Kidney (tissue), 13 donors: ENCODE measurements at regions not wholly inside any gene's neighbourhood (a gene's known extent, or its start where the extent isn't known, plus 50 kb on each side); places are given as distances from the start of the nearest gene placed in this dataset.

Experiments
- DNase-seq, 5 donors: peaks; one replicate each; pipeline ENCODE4 v3.0.0-alpha.2; 2013 to 2020
- FAIRE-seq: peaks from 2 replicates; lab custom pipeline; 2012; peaks lifted over from hg19 to GRCh38; lab: Jason Lieb, UNC
- H3K27ac ChIP-seq, 2 donors: one replicate each; pipeline ENCODE4 v1.7.0; 2013; ENCODE audit warnings: low read depth in 2 of 2, low read length in 2 of 2, inconsistent platforms in 1 of 2
- H3K27me3 ChIP-seq: one replicate; pipeline ENCODE4 v1.7.1; 2013; ENCODE audit warnings: low read length, inconsistent platforms; ENCODE audit not compliant: control insufficient read depth, insufficient read depth
- H3K36me3 ChIP-seq, 3 donors: one replicate each; pipeline versions ENCODE4 v1.7.0 to v1.7.1; 2013; ENCODE audit warnings: low read length in 3 of 3, control low read depth in 1 of 3, inconsistent platforms in 1 of 3; ENCODE audit not compliant: insufficient read depth in 3 of 3, control insufficient read depth in 2 of 3
- H3K4me1 ChIP-seq, 3 donors: one replicate each; pipeline versions ENCODE4 v1.7.0 to v1.7.1; 2013; ENCODE audit warnings: low read length in 3 of 3, inconsistent platforms in 1 of 3, low read depth in 1 of 3; ENCODE audit not compliant: control insufficient read depth in 2 of 3, insufficient read depth in 2 of 3
- H3K4me3 ChIP-seq, 3 donors: one replicate each; pipeline versions ENCODE4 v1.7.0 to v1.8.1; 2013; ENCODE audit warnings: low read length in 3 of 3, control low read depth in 1 of 3, inconsistent platforms in 1 of 3
- H3K9ac ChIP-seq, 3 donors: one replicate each; pipeline versions ENCODE4 v1.7.0 to v1.7.1; 2013; ENCODE audit warnings: low read length in 3 of 3, control low read depth in 1 of 3, inconsistent platforms in 1 of 3
- H3K9me3 ChIP-seq, 3 donors: one replicate each; pipeline versions ENCODE4 v1.7.0 to v1.7.1; 2013; ENCODE audit warnings: low read length in 3 of 3, control low read depth in 1 of 3, inconsistent platforms in 1 of 3; ENCODE audit not compliant: control insufficient read depth in 2 of 3, insufficient read depth in 1 of 3
- intact Hi-C: fragments of 100-400 bp; cut with DNase I; formaldehyde crosslinking; loops from one replicate; pipeline ENCODE4 v1.11.1; 2022
- TF ChIP-seq, protein P1 (sequence below): IDR thresholded peaks from 3 replicates; pipeline ENCODE4 v1.5.1; 2012; ENCODE audit warnings: mild to moderate bottlenecking, moderate library complexity, borderline replicate concordance; ENCODE audit not compliant: insufficient read depth; ENCODE audit errors: extremely low read depth
- donor health status: control.
- donor health status: control.
- donor health status: control.
- donor health status: control.
- donor health status: control.
- donor health status: DM: yes; HTN: yes; CAD: no.
- donor health status: Normal renal cell carcinoma (clear cell type).

- no peak overlapping the region for H3K9ac ChIP-seq
- no peaks in the 10 kb centered on the region for H3K27me3 ChIP-seq
- FAIRE-seq (no peak), DNase-seq (no peak)
- H3K4me1 ChIP-seq = peaks cover 0 to 6% (median 4%) of the 10 kb centered on the region in 3 donors
- intact Hi-C loops = no loop called here
- H3K4me3 ChIP-seq = no peak overlapping the region
- TF ChIP-seq, protein P1, sequence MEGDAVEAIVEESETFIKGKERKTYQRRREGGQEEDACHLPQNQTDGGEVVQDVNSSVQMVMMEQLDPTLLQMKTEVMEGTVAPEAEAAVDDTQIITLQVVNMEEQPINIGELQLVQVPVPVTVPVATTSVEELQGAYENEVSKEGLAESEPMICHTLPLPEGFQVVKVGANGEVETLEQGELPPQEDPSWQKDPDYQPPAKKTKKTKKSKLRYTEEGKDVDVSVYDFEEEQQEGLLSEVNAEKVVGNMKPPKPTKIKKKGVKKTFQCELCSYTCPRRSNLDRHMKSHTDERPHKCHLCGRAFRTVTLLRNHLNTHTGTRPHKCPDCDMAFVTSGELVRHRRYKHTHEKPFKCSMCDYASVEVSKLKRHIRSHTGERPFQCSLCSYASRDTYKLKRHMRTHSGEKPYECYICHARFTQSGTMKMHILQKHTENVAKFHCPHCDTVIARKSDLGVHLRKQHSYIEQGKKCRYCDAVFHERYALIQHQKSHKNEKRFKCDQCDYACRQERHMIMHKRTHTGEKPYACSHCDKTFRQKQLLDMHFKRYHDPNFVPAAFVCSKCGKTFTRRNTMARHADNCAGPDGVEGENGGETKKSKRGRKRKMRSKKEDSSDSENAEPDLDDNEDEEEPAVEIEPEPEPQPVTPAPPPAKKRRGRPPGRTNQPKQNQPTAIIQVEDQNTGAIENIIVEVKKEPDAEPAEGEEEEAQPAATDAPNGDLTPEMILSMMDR = no peak
- H3K36me3 ChIP-seq = no peaks in the 10 kb centered on the region
- no peaks in the 10 kb centered on the region for H3K9me3 ChIP-seq
- H3K27ac ChIP-seq = no peak overlapping the region
Observed at GRCh38 chr16:77553130-77553529, 118.3 kb upstream of the ADAMTS18 start.

DNA sequence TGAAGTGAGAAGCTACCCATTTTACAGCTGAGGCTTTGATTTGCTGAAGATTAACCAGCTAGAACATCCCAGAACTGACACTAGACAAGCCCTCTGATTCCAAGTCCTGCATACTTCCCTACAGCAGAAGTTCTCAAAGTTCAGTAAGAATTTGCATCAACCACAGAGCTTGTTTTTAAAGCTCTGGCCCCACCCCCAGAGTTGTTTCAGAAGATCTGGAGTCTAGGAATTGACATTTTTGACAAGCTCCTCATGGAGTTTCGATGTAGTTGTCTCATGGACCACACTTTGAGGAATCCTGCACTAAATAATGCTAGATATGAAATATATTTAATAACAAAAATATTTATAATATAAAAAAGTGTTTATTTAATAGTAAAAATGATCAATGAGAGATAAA, 120.3 kb upstream of the ADAMTS18 start:
- intact Hi-C loops = no loop called here
- H3K4me1 ChIP-seq = peaks cover 0 to 6% (median 4%) of the 10 kb centered on the region in 3 donors
- H3K9ac ChIP-seq = no peak overlapping the region
- no peaks in the 10 kb centered on the region for H3K9me3 ChIP-seq
- TF ChIP-seq, protein P1 = no peak
- no peak overlapping the region for H3K27ac ChIP-seq
- H3K4me3 ChIP-seq = no peak overlapping the region
- H3K27me3 ChIP-seq = no peaks in the 10 kb centered on the region
- FAIRE-seq (no peak), DNase-seq (peak in 1 of 5 donors; percentile 31)
- no peaks in the 10 kb centered on the region for H3K36me3 ChIP-seq

DNA sequence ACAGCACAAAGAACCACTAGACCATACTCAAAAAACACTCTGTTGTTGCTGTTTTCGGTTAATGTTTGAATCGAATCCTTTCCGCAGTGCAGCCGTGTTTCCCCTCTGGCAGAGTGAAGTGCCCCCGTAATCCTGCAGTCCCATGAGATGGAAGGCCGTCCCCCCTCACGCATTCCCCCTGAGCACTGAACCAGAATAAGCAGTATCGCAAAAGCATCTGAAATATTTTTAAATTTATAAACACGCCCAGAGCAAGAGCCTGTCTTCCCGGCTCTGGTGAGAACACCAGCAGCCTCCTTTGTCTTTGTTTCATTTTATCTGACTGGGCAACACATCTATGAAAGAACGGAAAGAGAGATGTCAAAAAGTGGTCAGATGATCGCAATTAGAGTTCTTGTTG, 121.0 kb upstream of the ADAMTS18 start:
- Histone ChIP-seq H3K4me3 (peak overlapping the region in 1 of 3 donors; percentile 17), H3K27me3 (no peaks in the 10 kb centered on the region), H3K9ac (no peak overlapping the region), H3K9me3 (no peaks in the 10 kb centered on the region), H3K27ac (no peak overlapping the region), H3K4me1 (peaks cover 0 to 6% (median 4%) of the 10 kb centered on the region in 3 donors), H3K36me3 (no peaks in the 10 kb centered on the region)
- intact Hi-C loops = no loop called here
- DNase-seq (peak in 4 of 5 donors; percentile 53 to 76 (median 72)), FAIRE-seq (no peak)
- TF ChIP-seq, protein P1 = no peak
